GM12878 (cell line): ENCODE measurements at regions not wholly inside any gene's neighbourhood (a gene's known extent, or its start where the extent isn't known, plus 50 kb on each side); places are given as distances from the start of the nearest gene placed in this dataset.

Experiments used
- ATAC-seq: fragments of 200-7000 bp; cut with Tn5 transposase; 3 replicates; pipeline ENCODE4 v1.9.1; 2020; ENCODE audit warnings: mild to moderate bottlenecking, moderate library complexity
- BruUV-seq: library from RNA; stranded (reverse); fragments of 400-500 nt; replicated peaks from 2 replicates; lab custom pipeline; 2021; lab: Mats Ljungman, UMichigan
- CTCF ChIA-PET: fragments of 300-600 bp; sonication (Branson Sonifier 250); formaldehyde crosslinking; extraction: SDS; loops from one replicate; lab custom pipeline; 2021; ENCODE audit warnings: inconsistent platforms; lab: Yijun Ruan, JAX
- POLR2A ChIA-PET: fragments of 350-600 bp; formaldehyde crosslinking; extraction: SDS; loops from one replicate; lab custom pipeline; 2021; ENCODE audit warnings: inconsistent platforms; lab: Charles Lee
- RAD21 ChIA-PET: fragments of 300-600 bp; sonication (Branson Sonifier 250); formaldehyde crosslinking; loops from one replicate; lab custom pipeline; 2023; ENCODE audit warnings: antibody characterized with exemption; ENCODE audit not compliant: unreplicated experiment; lab: Charles Lee
- SMC1A ChIA-PET: fragments of 300-600 bp; sonication (Branson Sonifier 250); formaldehyde crosslinking; loops from one replicate; lab custom pipeline; 2023; ENCODE audit not compliant: unreplicated experiment, uncharacterized antibody; lab: Charles Lee
- DNase-seq: peaks from one replicate; pipeline ENCODE4 v3.0.0-alpha.2; 2011; ENCODE audit warnings: low read depth, low spot score
- FAIRE-seq: peaks from 3 replicates; lab custom pipeline; 2011; peaks lifted over from hg19 to GRCh38; lab: Jason Lieb, UNC
- H2AFZ ChIP-seq: 2 replicates; pipeline ENCODE4 v1.6.0; 2011; ENCODE audit warnings: low read depth, low read length, control low read depth; ENCODE audit not compliant: control insufficient read depth
- H3K27ac ChIP-seq: 2 replicates; pipeline ENCODE4 v1.5.1; 2011; ENCODE audit warnings: control low read depth; ENCODE audit not compliant: control insufficient read depth, insufficient read depth
- H3K27me3 ChIP-seq, 2 experiments: replicated peaks in 1 of 2; 2 replicates each; pipeline versions ENCODE4 v1.6.0 to v1.6.1; 2011; ENCODE audit warnings: low read length in 1 of 2; ENCODE audit not compliant: control insufficient read depth in 2 of 2, insufficient read depth in 2 of 2
- H3K36me3 ChIP-seq, 2 experiments: 2 replicates each; pipeline ENCODE4 v1.5.1; 2011; ENCODE audit warnings: low read length in 1 of 2; ENCODE audit not compliant: control insufficient read depth in 2 of 2, insufficient read depth in 2 of 2
- H3K4me1 ChIP-seq: 2 replicates; pipeline ENCODE4 v1.6.1; 2011; ENCODE audit warnings: mild to moderate bottlenecking, low read length, moderate library complexity, mixed read lengths; ENCODE audit not compliant: control insufficient read depth, insufficient read depth
- H3K4me2 ChIP-seq: 2 replicates; pipeline ENCODE4 v1.6.0; 2011; ENCODE audit warnings: control low read depth; ENCODE audit not compliant: control insufficient read depth, insufficient read depth
- H3K4me3 ChIP-seq: fragments of 200-600 bp; sonication (generic); 2 replicates; pipeline ENCODE4 v1.5.1; 2016
- H3K79me2 ChIP-seq: 2 replicates; pipeline ENCODE4 v1.6.0; 2011; ENCODE audit warnings: low read length; ENCODE audit not compliant: control insufficient read depth, insufficient read depth
- H3K9ac ChIP-seq: 2 replicates; pipeline ENCODE4 v1.8.0; 2011; ENCODE audit warnings: low read length, control low read depth, mixed read lengths; ENCODE audit not compliant: control insufficient read depth, insufficient read depth
- H3K9me3 ChIP-seq: replicated peaks from 3 replicates; pipeline ENCODE4 v1.5.1; 2011; ENCODE audit warnings: mild to moderate bottlenecking, low read length; ENCODE audit not compliant: control insufficient read depth, insufficient read depth
- H4K20me1 ChIP-seq: 2 replicates; pipeline ENCODE4 v1.6.0; 2011; ENCODE audit not compliant: control insufficient read depth, insufficient read depth
- CBX3 ChIP-seq: fragments of 200-600 bp; sonication (generic); IDR thresholded peaks from 2 replicates; pipeline ENCODE4 v1.6.1; 2016; ENCODE audit warnings: low read depth, borderline replicate concordance
- CHD2 ChIP-seq: IDR thresholded peaks from 2 replicates; pipeline ENCODE4 v1.6.1; 2011; ENCODE audit warnings: low read depth, low read length, improper control_type of control experiment, borderline replicate concordance
- ESRRA ChIP-seq: IDR thresholded peaks from 2 replicates; pipeline ENCODE4 v1.6.1; 2012; ENCODE audit warnings: mild to moderate bottlenecking, low read length, improper control_type of control experiment
- MXI1 ChIP-seq: fragments of 150-350 bp; IDR thresholded peaks from 2 replicates; pipeline ENCODE4 v1.6.1; 2011; ENCODE audit warnings: low read depth, mild to moderate bottlenecking, inconsistent platforms, low read length, improper control_type of control experiment
- MYB ChIP-seq: fragments of 150-350 bp; IDR thresholded peaks from 2 replicates; pipeline ENCODE4 v1.6.1; 2014; ENCODE audit warnings: mild to moderate bottlenecking, low read depth, low read length, borderline replicate concordance
- NR2C2 ChIP-seq: IDR thresholded peaks from 2 replicates; pipeline ENCODE4 v1.6.1; 2011; ENCODE audit warnings: borderline replicate concordance, low read depth; ENCODE audit not compliant: control insufficient read depth, insufficient read length
- PAX8 ChIP-seq: fragments of 450-650 bp; IDR thresholded peaks from 2 replicates; pipeline ENCODE4 v1.6.1; 2017; ENCODE audit warnings: mild to moderate bottlenecking, moderate library complexity
- RUNX3 ChIP-seq: IDR thresholded peaks from 2 replicates; pipeline ENCODE4 v1.6.1; 2012; ENCODE audit warnings: low read length, inconsistent platforms
- SREBF2 ChIP-seq: IDR thresholded peaks from 2 replicates; pipeline ENCODE4 v1.6.1; 2012; ENCODE audit warnings: mild to moderate bottlenecking, low read length
- ZNF384 ChIP-seq: IDR thresholded peaks from 2 replicates; pipeline ENCODE4 v1.6.1; 2012; ENCODE audit warnings: low read depth, mild to moderate bottlenecking, low read length, improper control_type of control experiment, borderline replicate concordance
- WGBS: methylation state at CpG from one replicate; pipeline ENCODE4 v1.1.6; 2016; ENCODE audit warnings: low lambda C conversion rate; ENCODE audit not compliant: insufficient replicate concordance, insufficient coverage; ENCODE audit errors: missing lambda C conversion rate; 5-methylcytosine and 5-hydroxymethylcytosine counted together
- in situ Hi-C: fragments of 300-500 bp; cut with MboI; formaldehyde crosslinking; loops from 9 replicates; pipeline ENCODE4 v1.14.3; 2018; ENCODE audit warnings: mixed read lengths
- intact Hi-C: fragments of 100-400 bp; cut with micrococcal nuclease; formaldehyde crosslinking; loops from one replicate; pipeline ENCODE4 v1.14.2; 2022; ENCODE audit not compliant: unreplicated experiment
- TF ChIP-seq, protein P1 (sequence below), 3 experiments: IDR thresholded peaks in 2 of 3; conservative IDR thresholded peaks in 1 of 3; 2 replicates each; pipeline ENCODE4 v1.5.1; 2011; ENCODE audit warnings: low read depth in 3 of 3, low read length in 3 of 3, mild to moderate bottlenecking in 3 of 3, control low read depth in 2 of 3, moderate library complexity in 2 of 3, inconsistent platforms in 1 of 3, mixed read lengths in 1 of 3; ENCODE audit not compliant: control insufficient read depth in 2 of 3, insufficient read depth in 1 of 3; ENCODE audit errors: extremely low read depth in 1 of 3
- TF ChIP-seq, protein P2 (sequence below): IDR thresholded peaks from 2 replicates; pipeline ENCODE4 v1.6.1; 2012; ENCODE audit warnings: low read length, inconsistent platforms
- TF ChIP-seq, protein P3 (sequence below): fragments of 450-650 bp; IDR thresholded peaks from 2 replicates; pipeline ENCODE4 v1.6.1; 2018; ENCODE audit warnings: mild to moderate bottlenecking, low read depth, moderate library complexity; ENCODE audit not compliant: partially characterized antibody

DNA sequence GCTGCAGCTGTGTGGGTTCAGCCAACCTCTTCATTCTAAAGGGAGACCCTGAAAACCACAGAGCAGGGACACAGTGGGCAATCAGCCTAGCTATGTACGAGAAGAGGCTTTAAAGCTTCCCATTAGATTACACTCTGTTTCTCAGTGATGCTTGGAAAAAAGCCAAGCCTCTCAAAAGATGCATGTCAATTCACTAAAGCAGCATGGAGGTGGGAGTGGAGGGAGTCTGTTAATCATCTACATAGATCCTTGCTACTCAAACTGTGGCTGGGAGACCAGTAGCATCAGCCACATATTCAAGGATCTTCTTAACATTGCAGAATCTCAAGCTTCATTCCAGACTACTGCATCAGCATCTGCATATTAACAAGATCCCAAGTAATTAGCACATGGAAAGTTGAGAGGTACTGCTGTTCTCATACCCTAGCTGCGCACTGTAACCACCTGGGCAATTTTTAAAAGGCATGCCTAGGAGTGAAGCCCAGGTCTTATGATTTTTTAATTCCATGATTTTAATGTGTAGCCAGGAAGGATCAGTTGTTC is 305.9 kb downstream of the PMP22 start (continued):
- TF ChIP-seq, protein P1, sequence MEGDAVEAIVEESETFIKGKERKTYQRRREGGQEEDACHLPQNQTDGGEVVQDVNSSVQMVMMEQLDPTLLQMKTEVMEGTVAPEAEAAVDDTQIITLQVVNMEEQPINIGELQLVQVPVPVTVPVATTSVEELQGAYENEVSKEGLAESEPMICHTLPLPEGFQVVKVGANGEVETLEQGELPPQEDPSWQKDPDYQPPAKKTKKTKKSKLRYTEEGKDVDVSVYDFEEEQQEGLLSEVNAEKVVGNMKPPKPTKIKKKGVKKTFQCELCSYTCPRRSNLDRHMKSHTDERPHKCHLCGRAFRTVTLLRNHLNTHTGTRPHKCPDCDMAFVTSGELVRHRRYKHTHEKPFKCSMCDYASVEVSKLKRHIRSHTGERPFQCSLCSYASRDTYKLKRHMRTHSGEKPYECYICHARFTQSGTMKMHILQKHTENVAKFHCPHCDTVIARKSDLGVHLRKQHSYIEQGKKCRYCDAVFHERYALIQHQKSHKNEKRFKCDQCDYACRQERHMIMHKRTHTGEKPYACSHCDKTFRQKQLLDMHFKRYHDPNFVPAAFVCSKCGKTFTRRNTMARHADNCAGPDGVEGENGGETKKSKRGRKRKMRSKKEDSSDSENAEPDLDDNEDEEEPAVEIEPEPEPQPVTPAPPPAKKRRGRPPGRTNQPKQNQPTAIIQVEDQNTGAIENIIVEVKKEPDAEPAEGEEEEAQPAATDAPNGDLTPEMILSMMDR (IDR thresholded peaks at IDR 0.05 in 2 of 3, conservative IDR thresholded peaks at IDR 0.05 in 1 of 3; ENCODE audit: control insufficient read depth in 2 of 3, extremely low read depth in 1 of 3, insufficient read depth in 1 of 3, low read depth in 3 of 3, low read length in 3 of 3), result no peak

DNA sequence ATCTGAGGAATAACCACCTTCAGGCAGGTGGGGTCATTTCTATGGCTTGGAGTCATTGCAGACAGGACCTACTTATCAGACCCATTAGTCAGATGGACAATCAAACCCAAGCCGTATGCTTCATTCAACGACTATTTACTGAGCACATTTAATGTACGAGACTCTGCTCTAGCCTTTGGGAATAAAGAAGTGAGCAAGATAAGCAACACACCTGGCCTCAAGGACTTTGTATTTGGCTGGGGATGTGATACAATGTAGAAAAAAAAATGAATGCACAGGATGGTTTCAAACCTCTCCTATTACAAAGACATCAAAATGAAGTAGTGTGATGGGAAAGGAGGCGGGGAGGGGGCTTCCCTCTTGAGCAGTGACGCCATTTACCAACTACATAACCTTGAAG is 311.7 kb downstream of the PMP22 start:
- Histone ChIP-seq H3K4me3 (no peak overlapping the region), H3K4me1 (no peaks in the 10 kb centered on the region), H3K27ac (no peak overlapping the region), H3K79me2 (no peaks in the 10 kb centered on the region), H4K20me1 (no peaks in the 10 kb centered on the region), H3K9me3 (no peaks in the 10 kb centered on the region), H3K9ac (no peak overlapping the region), H3K36me3 (no peaks in the 10 kb centered on the region), H2AFZ (no peak overlapping the region), H3K27me3 (no peaks in the 10 kb centered on the region), H3K4me2 (no peak overlapping the region)
- in situ Hi-C loops, result no loop called here
- POLR2A ChIA-PET, result no interaction called here
- ATAC-seq (no peak), FAIRE-seq (no peak), DNase-seq (no peak)
- intact Hi-C loops, result no loop called here
- CTCF ChIA-PET, result no interaction called here
- RAD21 ChIA-PET, result no interaction called here
- BruUV-seq, result no TSS peak
- 20% methylated on average over 5 of the region's 5 CpGs for WGBS
- SMC1A ChIA-PET, result no interaction called here
- no peak for TF ChIP-seq PAX8
- TF ChIP-seq NR2C2, result no peak
- TF ChIP-seq CHD2, result no peak
- no peak for TF ChIP-seq RUNX3
- no peak for TF ChIP-seq ZNF384
- no peak for TF ChIP-seq ESRRA
- TF ChIP-seq CBX3, result no peak
- TF ChIP-seq, protein P2, sequence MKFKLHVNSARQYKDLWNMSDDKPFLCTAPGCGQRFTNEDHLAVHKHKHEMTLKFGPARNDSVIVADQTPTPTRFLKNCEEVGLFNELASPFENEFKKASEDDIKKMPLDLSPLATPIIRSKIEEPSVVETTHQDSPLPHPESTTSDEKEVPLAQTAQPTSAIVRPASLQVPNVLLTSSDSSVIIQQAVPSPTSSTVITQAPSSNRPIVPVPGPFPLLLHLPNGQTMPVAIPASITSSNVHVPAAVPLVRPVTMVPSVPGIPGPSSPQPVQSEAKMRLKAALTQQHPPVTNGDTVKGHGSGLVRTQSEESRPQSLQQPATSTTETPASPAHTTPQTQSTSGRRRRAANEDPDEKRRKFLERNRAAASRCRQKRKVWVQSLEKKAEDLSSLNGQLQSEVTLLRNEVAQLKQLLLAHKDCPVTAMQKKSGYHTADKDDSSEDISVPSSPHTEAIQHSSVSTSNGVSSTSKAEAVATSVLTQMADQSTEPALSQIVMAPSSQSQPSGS, result no peak
- TF ChIP-seq MXI1, result no peak
- TF ChIP-seq SREBF2, result no peak
- TF ChIP-seq, protein P3, sequence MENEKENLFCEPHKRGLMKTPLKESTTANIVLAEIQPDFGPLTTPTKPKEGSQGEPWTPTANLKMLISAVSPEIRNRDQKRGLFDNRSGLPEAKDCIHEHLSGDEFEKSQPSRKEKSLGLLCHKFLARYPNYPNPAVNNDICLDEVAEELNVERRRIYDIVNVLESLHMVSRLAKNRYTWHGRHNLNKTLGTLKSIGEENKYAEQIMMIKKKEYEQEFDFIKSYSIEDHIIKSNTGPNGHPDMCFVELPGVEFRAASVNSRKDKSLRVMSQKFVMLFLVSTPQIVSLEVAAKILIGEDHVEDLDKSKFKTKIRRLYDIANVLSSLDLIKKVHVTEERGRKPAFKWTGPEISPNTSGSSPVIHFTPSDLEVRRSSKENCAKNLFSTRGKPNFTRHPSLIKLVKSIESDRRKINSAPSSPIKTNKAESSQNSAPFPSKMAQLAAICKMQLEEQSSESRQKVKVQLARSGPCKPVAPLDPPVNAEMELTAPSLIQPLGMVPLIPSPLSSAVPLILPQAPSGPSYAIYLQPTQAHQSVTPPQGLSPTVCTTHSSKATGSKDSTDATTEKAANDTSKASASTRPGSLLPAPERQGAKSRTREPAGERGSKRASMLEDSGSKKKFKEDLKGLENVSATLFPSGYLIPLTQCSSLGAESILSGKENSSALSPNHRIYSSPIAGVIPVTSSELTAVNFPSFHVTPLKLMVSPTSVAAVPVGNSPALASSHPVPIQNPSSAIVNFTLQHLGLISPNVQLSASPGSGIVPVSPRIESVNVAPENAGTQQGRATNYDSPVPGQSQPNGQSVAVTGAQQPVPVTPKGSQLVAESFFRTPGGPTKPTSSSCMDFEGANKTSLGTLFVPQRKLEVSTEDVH, result no peak
- TF ChIP-seq, protein P1 (IDR thresholded peaks at IDR 0.05 in 2 of 3, conservative IDR thresholded peaks at IDR 0.05 in 1 of 3; ENCODE audit: control insufficient read depth in 2 of 3, extremely low read depth in 1 of 3, insufficient read depth in 1 of 3, low read depth in 3 of 3, low read length in 3 of 3), result no peak
- TF ChIP-seq MYB, result no peak
